Heart right ventricle (tissue), 16 donors: ENCODE measurements at regions not wholly inside any gene's neighbourhood (a gene's known extent, or its start where the extent isn't known, plus 50 kb on each side); places are given as distances from the start of the nearest gene placed in this dataset.

Experiments used
- ATAC-seq, 8 donors: fragments of 200-7000 bp; cut with Tn5 transposase; one replicate each; pipeline ENCODE4 v1.9.1; 2020; ENCODE audit warnings: mild to moderate bottlenecking in 8 of 8, moderate library complexity in 8 of 8, moderate number of reproducible peaks in 1 of 8
- DNase-seq, 2 donors: peaks; one replicate each; pipeline ENCODE4 v3.0.0-alpha.2; 2020
- H3K27ac ChIP-seq, 10 donors: fragments of 200-600 bp; sonication (generic) in 2 of 10; one replicate each; pipeline versions ENCODE4 v1.5.0 to v1.8.0; 2020 to 2022; ENCODE audit warnings: mild to moderate bottlenecking in 3 of 10
- H3K27me3 ChIP-seq, 7 donors: fragments of 200-600 bp; one replicate each; pipeline ENCODE4 v1.8.0; 2021 to 2022; ENCODE audit warnings: mild to moderate bottlenecking in 2 of 7
- H3K36me3 ChIP-seq, 9 donors: fragments of 200-600 bp; sonication (generic) in 1 of 9; one replicate each; pipeline versions ENCODE4 v1.5.0 to v1.8.0; 2020 to 2022; ENCODE audit warnings: mild to moderate bottlenecking in 2 of 9
- H3K4me1 ChIP-seq, 9 donors: fragments of 200-600 bp; sonication (generic) in 1 of 9; one replicate each; pipeline versions ENCODE4 v1.5.0 to v1.8.0; 2020 to 2022; ENCODE audit warnings: mild to moderate bottlenecking in 4 of 9
- H3K4me3 ChIP-seq, 10 donors: fragments of 200-600 bp; sonication (generic) in 2 of 10; one replicate each; pipeline versions ENCODE4 v1.5.0 to v1.8.0; 2020 to 2022; ENCODE audit warnings: mild to moderate bottlenecking in 7 of 10, moderate library complexity in 2 of 10
- H3K9me3 ChIP-seq, 11 donors: fragments of 200-600 bp in 10 of 11; sonication (generic) in 2 of 11; one replicate each; pipeline versions ENCODE4 v1.5.0 to v1.8.0; 2013 to 2022; ENCODE audit warnings: mild to moderate bottlenecking in 2 of 11, control low read depth in 1 of 11, moderate library complexity in 1 of 11
- CTCF ChIP-seq, 9 donors: fragments of 200-600 bp; sonication (generic) in 2 of 9; IDR thresholded peaks; one replicate each; pipeline versions ENCODE4 v1.5.0 to v1.8.0; 2021 to 2022; ENCODE audit warnings: antibody characterized with exemption in 9 of 9, mild to moderate bottlenecking in 5 of 9, moderate library complexity in 1 of 9
- WGBS, 2 donors: extraction: QIAGEN DNeasy Blood & Tissue Kit; methylation state at CpG; one replicate each; pipeline ENCODE4 v1.1.7; 2013; ENCODE audit warnings: inconsistent platforms in 1 of 2; 5-methylcytosine and 5-hydroxymethylcytosine counted together
- intact Hi-C, 10 donors: fragments of 100-400 bp; cut with DNase I; formaldehyde crosslinking; loops; one replicate each; pipeline versions ENCODE4 v1.11.1 to v1.14.2; 2022
- donor health status: Arrhythmogenic right ventricular cardiomyopathy.
- donor health status: ischemic (EF 13 %, LVEDD 7.1; RV severe dilation, severe dysfunction).
- donor health status: healthy with polysubstance abuse.
- donor health status: DM: no; HTN: yes; CAD: no.
- donor health status: DM: no; HTN: no; CAD: no.
- donor health status: ischemic (EF 25% LVEDD 6.9; RV normal size, moderate dysfunction).
- donor health status: ischemic (EF 25% LVEDD 5.7; RV mildly dilated, moderate dysfunction).
- donor health status: healthy.
- donor health status: DM: yes; HTN: yes; CAD: no.
- donor health status: Ischemic cardiomyopathy.
- donor health status: ischemic (EF 35%, LVEDD 5.7; RV mildly dilated, moderate dysfunction).
- donor health status: nonischemic (EF 11% LVEDD 7.7; RV severe dilation, severe dysfunction).
- donor health status: DM: yes; HTN: yes; CAD: no.
- donor health status: PGD.
- donor health status: ischemic (EF 29% LVEDD 5.4; RV normal size, mild dysfunction).
- donor health status: nonischemic (EF 23%, LVEDD 6.1; RV moderate dilation, normal function).

- no peaks in the 10 kb centered on the region for H3K36me3 ChIP-seq
- TF ChIP-seq CTCF (IDR thresholded peaks at IDR 0.05) = no peak
- DNase-seq (no peak), ATAC-seq (no peak)
- H3K27ac ChIP-seq = no peak overlapping the region
- H3K27me3 ChIP-seq = peaks cover 0 to 5% (median 0%) of the 10 kb centered on the region in 7 donors
- H3K4me3 ChIP-seq = no peak overlapping the region
- H3K9me3 ChIP-seq = no peaks in the 10 kb centered on the region
- no peaks in the 10 kb centered on the region for H3K4me1 ChIP-seq
- intact Hi-C loops = no loop called here
- 47 to 49% methylated on average over 4 of the region's 4 CpGs for WGBS, 2 donors
Observed at GRCh38 chr2:17166506-17166905, 351.7 kb downstream of the RAD51AP2 start.

DNA sequence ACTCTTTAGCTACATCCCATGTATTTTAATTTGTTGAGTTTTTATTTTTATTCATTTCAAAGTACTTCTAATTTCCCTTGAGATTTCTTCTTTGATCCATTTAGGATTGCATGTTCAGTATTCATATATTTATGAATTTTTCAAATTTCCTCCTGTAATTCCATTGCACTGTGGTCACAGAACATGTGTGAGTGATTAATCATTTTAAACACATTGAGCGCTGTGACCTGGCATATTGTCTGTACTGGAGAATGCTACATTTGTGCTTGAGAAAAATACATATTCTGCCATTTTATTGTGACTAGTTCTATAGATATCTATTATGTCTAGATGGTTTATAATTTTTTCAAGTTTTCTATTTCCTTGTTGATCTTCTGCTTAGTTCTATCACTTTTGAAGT, 353.7 kb downstream of the RAD51AP2 start:
- Histone ChIP-seq H3K36me3 (no peaks in the 10 kb centered on the region), H3K4me1 (no peaks in the 10 kb centered on the region), H3K27ac (no peak overlapping the region), H3K9me3 (no peaks in the 10 kb centered on the region), H3K27me3 (peaks cover 0 to 4% (median 0%) of the 10 kb centered on the region in 7 donors), H3K4me3 (no peak overlapping the region)
- 95 to 97% methylated on average over 1 of the region's 1 CpG for WGBS, 2 donors
- intact Hi-C loops = no loop called here
- ATAC-seq (no peak), DNase-seq (no peak)
- TF ChIP-seq CTCF (IDR thresholded peaks at IDR 0.05) = no peak

DNA sequence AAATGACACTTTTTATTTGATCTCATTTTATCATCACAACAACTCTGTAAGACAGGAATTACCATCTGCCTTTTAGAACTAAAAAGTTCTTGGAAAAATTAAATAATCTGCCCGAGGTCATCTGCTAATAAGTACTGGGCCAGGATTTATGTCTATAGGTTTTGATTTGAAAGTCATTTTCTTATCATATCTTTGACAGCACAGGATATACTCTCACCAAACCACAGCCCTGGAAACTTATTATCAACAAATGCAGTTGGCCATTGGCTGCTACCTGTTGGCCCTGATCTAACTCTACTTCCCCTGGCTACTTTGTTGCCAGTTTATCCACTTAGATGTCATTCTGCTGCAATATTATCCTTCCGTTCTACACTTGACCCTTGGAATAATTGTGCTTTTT, 354.6 kb downstream of the RAD51AP2 start:
- Histone ChIP-seq H3K36me3 (no peaks in the 10 kb centered on the region), H3K9me3 (no peaks in the 10 kb centered on the region), H3K4me3 (no peak overlapping the region), H3K27me3 (peaks cover 0 to 4% (median 0%) of the 10 kb centered on the region in 7 donors), H3K27ac (no peak overlapping the region), H3K4me1 (no peaks in the 10 kb centered on the region)
- ATAC-seq = no peak
- no peak for TF ChIP-seq CTCF (IDR thresholded peaks at IDR 0.05)
- no peak for DNase-seq
- 67 to 78% methylated on average over 2 of the region's 2 CpGs for WGBS, 2 donors
- intact Hi-C loops = no loop called here

DNA sequence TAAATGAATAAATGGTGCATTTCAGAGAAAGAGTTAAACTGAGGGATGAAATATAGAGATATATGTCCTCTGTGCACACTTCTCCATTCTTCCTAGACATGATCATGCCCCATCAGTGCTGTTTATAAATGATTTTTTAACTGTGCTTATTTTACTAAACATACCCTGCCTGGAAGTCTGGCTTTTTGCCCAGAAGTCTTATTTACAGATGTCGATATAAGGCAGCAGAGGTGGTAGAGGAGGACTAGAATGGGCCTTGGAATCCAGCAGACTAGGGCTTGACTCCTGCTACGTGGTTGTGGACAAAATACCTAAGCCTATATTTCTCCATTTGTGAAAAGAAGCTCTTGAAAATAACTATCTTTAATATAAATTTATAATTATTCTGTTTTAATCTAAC, 355.5 kb downstream of the RAD51AP2 start:
- no peaks in the 10 kb centered on the region for H3K4me1 ChIP-seq
- no peak overlapping the region for H3K27ac ChIP-seq
- intact Hi-C loops = no loop called here
- no peak for TF ChIP-seq CTCF (IDR thresholded peaks at IDR 0.05)
- no peak for ATAC-seq
- H3K4me3 ChIP-seq = no peak overlapping the region
- WGBS, 2 donors = 44 to 49% methylated on average over 2 of the region's 2 CpGs
- H3K36me3 ChIP-seq = no peaks in the 10 kb centered on the region
- no peak for DNase-seq
- peaks cover 0 to 4% (median 0%) of the 10 kb centered on the region in 7 donors for H3K27me3 ChIP-seq
- no peaks in the 10 kb centered on the region for H3K9me3 ChIP-seq

DNA sequence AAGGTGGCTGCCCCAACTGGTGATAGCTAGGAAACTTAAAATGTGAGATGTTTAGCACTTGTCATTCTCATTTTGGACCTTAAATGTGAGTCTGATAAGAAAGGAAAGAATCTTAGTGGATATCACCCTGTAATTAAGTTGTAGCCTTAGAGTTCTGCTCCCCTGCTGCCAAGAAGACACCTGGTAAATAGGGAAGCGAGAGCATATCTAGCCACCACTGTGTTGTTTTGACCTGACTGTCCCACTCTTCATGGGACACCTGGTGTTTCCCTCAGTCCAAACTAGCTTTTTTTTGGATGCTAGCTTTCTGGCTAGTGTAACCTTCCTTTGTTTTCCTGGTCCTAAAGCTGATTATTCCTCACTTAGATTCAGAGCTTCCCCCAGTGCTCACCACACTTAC, 357.6 kb downstream of the RAD51AP2 start:
- DNase-seq (no peak), ATAC-seq (no peak)
- no peaks in the 10 kb centered on the region for H3K36me3 ChIP-seq
- no peak overlapping the region for H3K4me3 ChIP-seq
- peaks cover 0 to 12% (median 0%) of the 10 kb centered on the region in 7 donors for H3K27me3 ChIP-seq
- H3K27ac ChIP-seq = no peak overlapping the region
- H3K9me3 ChIP-seq = no peaks in the 10 kb centered on the region
- no peaks in the 10 kb centered on the region for H3K4me1 ChIP-seq
- 98 to 100% methylated on average over 1 of the region's 1 CpG for WGBS, 2 donors
- no peak for TF ChIP-seq CTCF (IDR thresholded peaks at IDR 0.05)
- intact Hi-C loops = no loop called here
